PC-3 (cell line): ENCODE measurements at regions not wholly inside any gene's neighbourhood (a gene's known extent, or its start where the extent isn't known, plus 50 kb on each side); places are given as distances from the start of the nearest gene placed in this dataset.

ENCODE experiments used
- ATAC-seq: fragments of 200-7000 bp; cut with Tn5 transposase; 2 replicates; pipeline ENCODE4 v1.9.1; 2020; ENCODE audit warnings: mild to moderate bottlenecking, moderate library complexity
- BruUV-seq: library from RNA; stranded (reverse); fragments of 400-500 nt; replicated peaks from 2 replicates; lab custom pipeline; 2021; lab: Mats Ljungman, UMichigan
- CTCF ChIA-PET: fragments of 300-600 bp; sonication (Branson Sonifier 250); formaldehyde crosslinking; loops from one replicate; lab custom pipeline; 2022; ENCODE audit warnings: antibody characterized with exemption; lab: Charles Lee
- POLR2A ChIA-PET: fragments of 300-600 bp; sonication (Branson Sonifier 250); formaldehyde crosslinking; loops from one replicate; lab custom pipeline; 2022; ENCODE audit warnings: antibody characterized with exemption; ENCODE audit not compliant: unreplicated experiment; lab: Charles Lee
- DNase-seq: peaks from one replicate; pipeline ENCODE4 v3.0.0-alpha.2; 2015
- H2AFZ ChIP-seq: fragments of 300-600 bp; sonication (generic); 2 replicates; pipeline ENCODE4 v1.6.0; 2016; ENCODE audit warnings: antibody characterized with exemption, low read length
- H3F3A ChIP-seq: fragments of 300-600 bp; sonication (generic); one replicate; pipeline ENCODE4 v1.6.0; 2017; ENCODE audit warnings: antibody characterized with exemption, low read length, control low read depth, mild to moderate bottlenecking; ENCODE audit not compliant: unreplicated experiment
- H3K27ac ChIP-seq: fragments of 300-600 bp; sonication (generic); 2 replicates; pipeline ENCODE4 v1.5.1; 2016; ENCODE audit warnings: mild to moderate bottlenecking, low read length
- H3K27me3 ChIP-seq: fragments of 300-600 bp; sonication (generic); 2 replicates; pipeline ENCODE4 v1.6.1; 2016; ENCODE audit warnings: low read length, mixed read lengths
- H3K36me3 ChIP-seq: fragments of 300-600 bp; sonication (generic); 2 replicates; pipeline ENCODE4 v1.6.1; 2016; ENCODE audit warnings: low read depth, mixed run types, low read length, mixed read lengths
- H3K4me1 ChIP-seq: fragments of 300-600 bp; sonication (generic); 2 replicates; pipeline ENCODE4 v1.5.1; 2016; ENCODE audit warnings: low read length; ENCODE audit not compliant: insufficient read depth
- H3K4me2 ChIP-seq: fragments of 300-600 bp; sonication (generic); 2 replicates; pipeline ENCODE4 v1.6.0; 2016; ENCODE audit warnings: low read length
- H3K4me3 ChIP-seq: fragments of 300-600 bp; sonication (generic); 2 replicates; pipeline ENCODE4 v1.5.1; 2016; ENCODE audit warnings: mild to moderate bottlenecking, low read length, mixed read lengths
- H3K79me2 ChIP-seq: fragments of 300-600 bp; sonication (generic); 2 replicates; pipeline ENCODE4 v1.6.1; 2017; ENCODE audit warnings: low read length, mixed read lengths
- H3K9ac ChIP-seq: fragments of 300-600 bp; sonication (generic); 2 replicates; pipeline ENCODE4 v1.6.0; 2016; ENCODE audit warnings: mild to moderate bottlenecking, low read length
- H3K9me2 ChIP-seq: fragments of 300-600 bp; sonication (generic); replicated peaks from 2 replicates; pipeline ENCODE4 v1.6.1; 2016; ENCODE audit warnings: mixed run types, low read length, mixed read lengths
- H3K9me3 ChIP-seq: fragments of 300-600 bp; sonication (generic); 2 replicates; pipeline ENCODE4 v1.6.1; 2016; ENCODE audit warnings: low read length, mixed read lengths
- H4K20me1 ChIP-seq: fragments of 300-600 bp; sonication (generic); 2 replicates; pipeline ENCODE4 v1.6.1; 2016; ENCODE audit warnings: low read length, mixed read lengths
- CTCF ChIP-seq: fragments of 300-600 bp; sonication (generic); conservative IDR thresholded peaks from 2 replicates; pipeline ENCODE4 v1.5.1; 2017; ENCODE audit warnings: antibody characterized with exemption, low read depth, mild to moderate bottlenecking, low read length
- EZH2 ChIP-seq: fragments of 300-600 bp; sonication (generic); IDR thresholded peaks from one replicate; pipeline ENCODE4 v1.6.1; 2017; ENCODE audit warnings: antibody characterized with exemption, mild to moderate bottlenecking, low read length; ENCODE audit not compliant: unreplicated experiment
- EZH2phosphoT487 ChIP-seq: fragments of 300-600 bp; sonication (generic); IDR thresholded peaks from 2 replicates; pipeline ENCODE4 v1.6.1; 2018; ENCODE audit warnings: mild to moderate bottlenecking, antibody characterized with exemption, low read length, borderline replicate concordance
- intact Hi-C: fragments of 100-400 bp; cut with micrococcal nuclease; formaldehyde crosslinking; loops from 2 replicates; pipeline ENCODE4 v1.9.0; 2023

GRCh38 chr2:188893972-188894371, 80.2 kb upstream of the COL3A1 start:
- intact Hi-C loops, result no loop called here
- Histone ChIP-seq H3K4me1 (no peaks in the 10 kb centered on the region), H3K9ac (no peak overlapping the region), H3K9me2 (no peaks in the 10 kb centered on the region), H3K27me3 (no peaks in the 10 kb centered on the region), H3K27ac (no peak overlapping the region), H3F3A (no peaks in the 10 kb centered on the region), H3K9me3 (no peaks in the 10 kb centered on the region), H3K4me2 (no peak overlapping the region), H3K4me3 (no peak overlapping the region), H3K79me2 (no peaks in the 10 kb centered on the region), H2AFZ (no peak overlapping the region), H3K36me3 (no peaks in the 10 kb centered on the region), H4K20me1 (no peaks in the 10 kb centered on the region)
- ChIA-PET POLR2A (no interaction called here), CTCF (no interaction called here)
- TF ChIP-seq EZH2phosphoT487 (no peak), EZH2 (no peak), CTCF (no peak)
- no peak for ATAC-seq
- no peak for DNase-seq
- no TSS peak for BruUV-seq

GRCh38 chr2:188894979-188895378, 79.2 kb upstream of the COL3A1 start:
- Histone ChIP-seq H3K9me3 (no peaks in the 10 kb centered on the region), H3K36me3 (no peaks in the 10 kb centered on the region), H3K9ac (no peak overlapping the region), H3K4me1 (no peaks in the 10 kb centered on the region), H3K4me3 (no peak overlapping the region), H3K4me2 (no peak overlapping the region), H3K27ac (no peak overlapping the region), H3K79me2 (no peaks in the 10 kb centered on the region), H3F3A (no peaks in the 10 kb centered on the region), H2AFZ (no peak overlapping the region), H3K27me3 (no peaks in the 10 kb centered on the region), H4K20me1 (no peaks in the 10 kb centered on the region), H3K9me2 (no peaks in the 10 kb centered on the region)
- DNase-seq (no peak), ATAC-seq (no peak)
- TF ChIP-seq EZH2phosphoT487 (no peak), CTCF (no peak), EZH2 (no peak)
- ChIA-PET POLR2A (no interaction called here), CTCF (no interaction called here)
- no TSS peak for BruUV-seq
- intact Hi-C loops, result no loop called here

GRCh38 chr2:188897096-188897495, 77.1 kb upstream of the COL3A1 start:
- Histone ChIP-seq H3K4me2 (no peak overlapping the region), H3F3A (no peaks in the 10 kb centered on the region), H3K9me2 (no peaks in the 10 kb centered on the region), H3K79me2 (no peaks in the 10 kb centered on the region), H2AFZ (no peak overlapping the region), H3K9me3 (no peaks in the 10 kb centered on the region), H3K36me3 (no peaks in the 10 kb centered on the region), H3K27me3 (no peaks in the 10 kb centered on the region), H3K4me1 (no peaks in the 10 kb centered on the region), H4K20me1 (no peaks in the 10 kb centered on the region), H3K27ac (no peak overlapping the region), H3K9ac (no peak overlapping the region), H3K4me3 (no peak overlapping the region)
- ChIA-PET POLR2A (no interaction called here), CTCF (no interaction called here)
- no TSS peak for BruUV-seq
- TF ChIP-seq CTCF (no peak), EZH2phosphoT487 (no peak), EZH2 (no peak)
- ATAC-seq (no peak), DNase-seq (no peak)
- intact Hi-C loops, result no loop called here
